ENCODE measurements at regions not wholly inside any gene's neighbourhood (a gene's known extent, or its start where the extent isn't known, plus 50 kb on each side); places are given as distances from the start of the nearest gene placed in this dataset.
A peak's percentile ranks its signal among the peaks of the same experiment; 100 is the strongest.

- TF ChIP-seq, protein P1, sequence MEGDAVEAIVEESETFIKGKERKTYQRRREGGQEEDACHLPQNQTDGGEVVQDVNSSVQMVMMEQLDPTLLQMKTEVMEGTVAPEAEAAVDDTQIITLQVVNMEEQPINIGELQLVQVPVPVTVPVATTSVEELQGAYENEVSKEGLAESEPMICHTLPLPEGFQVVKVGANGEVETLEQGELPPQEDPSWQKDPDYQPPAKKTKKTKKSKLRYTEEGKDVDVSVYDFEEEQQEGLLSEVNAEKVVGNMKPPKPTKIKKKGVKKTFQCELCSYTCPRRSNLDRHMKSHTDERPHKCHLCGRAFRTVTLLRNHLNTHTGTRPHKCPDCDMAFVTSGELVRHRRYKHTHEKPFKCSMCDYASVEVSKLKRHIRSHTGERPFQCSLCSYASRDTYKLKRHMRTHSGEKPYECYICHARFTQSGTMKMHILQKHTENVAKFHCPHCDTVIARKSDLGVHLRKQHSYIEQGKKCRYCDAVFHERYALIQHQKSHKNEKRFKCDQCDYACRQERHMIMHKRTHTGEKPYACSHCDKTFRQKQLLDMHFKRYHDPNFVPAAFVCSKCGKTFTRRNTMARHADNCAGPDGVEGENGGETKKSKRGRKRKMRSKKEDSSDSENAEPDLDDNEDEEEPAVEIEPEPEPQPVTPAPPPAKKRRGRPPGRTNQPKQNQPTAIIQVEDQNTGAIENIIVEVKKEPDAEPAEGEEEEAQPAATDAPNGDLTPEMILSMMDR (IDR thresholded peaks at IDR 0.05; ENCODE audit: insufficient read depth, low read depth, low read length, missing control alignments) = no peak
- no peak overlapping the region for H3K4me3 ChIP-seq (ENCODE audit: low read length)
- no peak for DNase-seq (ENCODE audit: low read depth)
These were observed 348.4 kb upstream of the NPSR1 start for GRCh38 chr7:34309584-34309983.

- TF ChIP-seq, protein P1 (IDR thresholded peaks at IDR 0.05; ENCODE audit: insufficient read depth, low read depth, low read length, missing control alignments) = no peak
- no peak for DNase-seq (ENCODE audit: low read depth)
- no peak overlapping the region for H3K4me3 ChIP-seq (ENCODE audit: low read length)
These were observed 346.4 kb upstream of the NPSR1 start for GRCh38 chr7:34311591-34311990.

DNA sequence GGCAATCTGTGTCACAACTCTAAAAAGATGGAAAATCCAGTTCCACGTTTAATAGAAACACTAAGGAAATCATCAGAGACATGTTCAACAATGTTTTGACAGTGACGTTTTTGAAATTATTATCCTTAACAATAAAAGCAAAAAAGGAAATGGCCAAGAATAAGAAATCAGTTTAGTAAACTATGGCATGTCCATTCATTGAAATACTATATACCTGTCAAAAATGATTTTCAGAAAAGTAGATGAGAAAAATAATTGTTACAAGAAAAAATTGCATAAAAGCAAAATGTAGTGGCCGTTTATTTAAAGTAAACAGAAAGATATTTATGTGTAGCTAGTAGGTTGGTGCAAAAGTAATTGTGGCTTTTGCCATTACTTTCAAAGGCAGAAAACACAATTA lies 345.4 kb upstream of the NPSR1 start:
- no peak for DNase-seq (ENCODE audit: low read depth)
- TF ChIP-seq, protein P1 (IDR thresholded peaks at IDR 0.05; ENCODE audit: insufficient read depth, low read depth, low read length, missing control alignments) = no peak
- no peak overlapping the region for H3K4me3 ChIP-seq (ENCODE audit: low read length)

- TF ChIP-seq, protein P1 (IDR thresholded peaks at IDR 0.05; ENCODE audit: insufficient read depth, low read depth, low read length, missing control alignments) = no peak
- no peak for DNase-seq (ENCODE audit: low read depth)
These were observed 344.7 kb upstream of the NPSR1 start for GRCh38 chr7:34313289-34313688.

DNA sequence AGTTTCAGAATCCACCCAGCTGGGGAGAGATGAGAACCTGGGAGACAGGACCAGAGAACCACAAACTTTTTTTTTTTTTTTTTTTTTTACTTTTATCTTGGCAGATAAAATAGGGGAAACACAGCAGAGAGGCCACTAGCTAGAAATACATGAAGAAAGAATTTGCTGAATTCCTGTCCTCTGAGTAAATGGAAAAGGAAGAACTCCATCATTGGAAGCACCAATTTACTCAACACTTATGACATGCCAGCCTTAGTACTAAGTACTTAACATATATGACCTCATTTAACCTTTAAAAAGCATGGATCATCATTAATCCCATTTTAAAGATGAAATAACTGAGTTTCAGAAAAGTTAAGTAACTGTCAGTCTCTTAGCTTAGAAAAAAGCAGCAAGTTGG lies 343.0 kb upstream of the NPSR1 start:
- peak; percentile 58 for DNase-seq (ENCODE audit: low read depth)
- H3K4me3 ChIP-seq (ENCODE audit: low read length) = no peak overlapping the region
- TF ChIP-seq, protein P1 (IDR thresholded peaks at IDR 0.05; ENCODE audit: insufficient read depth, low read depth, low read length, missing control alignments) = no peak

More at GRCh38 chr7:34313289-34313688, 344.7 kb upstream of the NPSR1 start:
- no peak overlapping the region for H3K4me3 ChIP-seq (ENCODE audit: low read length)

- DNase-seq (ENCODE audit: low read depth) = no peak
- H3K4me3 ChIP-seq (ENCODE audit: low read length) = no peak overlapping the region
- TF ChIP-seq, protein P1 (IDR thresholded peaks at IDR 0.05; ENCODE audit: insufficient read depth, low read depth, low read length, missing control alignments) = no peak
These were observed 341.0 kb upstream of the NPSR1 start for GRCh38 chr7:34317039-34317438.

DNA sequence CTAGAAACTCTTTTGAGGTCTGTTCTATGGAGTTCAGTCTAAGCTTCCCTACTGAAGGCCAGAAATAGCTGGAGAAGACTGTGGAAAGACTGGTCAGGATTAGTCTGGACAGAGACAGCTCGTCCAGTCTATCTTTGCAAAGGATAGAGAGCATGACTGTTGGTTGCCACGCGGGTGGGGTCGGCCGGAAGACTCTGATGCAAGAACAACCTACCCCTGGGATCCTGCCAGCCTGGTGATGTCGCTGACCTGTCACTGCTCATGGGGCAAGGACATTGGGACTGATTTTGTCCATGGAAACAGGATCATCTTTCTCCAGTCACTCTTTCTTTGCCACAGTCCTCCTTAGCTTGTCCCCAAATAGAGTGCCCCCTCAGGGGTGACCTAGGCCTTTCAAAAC lies 337.6 kb upstream of the NPSR1 start:
- TF ChIP-seq, protein P1 (IDR thresholded peaks at IDR 0.05; ENCODE audit: insufficient read depth, low read depth, low read length, missing control alignments) = no peak
- peak; percentile 24 for DNase-seq (ENCODE audit: low read depth)
- H3K4me3 ChIP-seq (ENCODE audit: low read length) = no peak overlapping the region

All from epithelial cell of esophagus (primary cell).